OCI-LY3 (cell line): ENCODE measurements at regions not wholly inside any gene's neighbourhood (a gene's known extent, or its start where the extent isn't known, plus 50 kb on each side); places are given as distances from the start of the nearest gene placed in this dataset.

Experiments
- CTCF ChIP-seq: fragments of 200-600, 300-600 bp; sonication (generic); IDR thresholded peaks from 2 replicates; pipeline ENCODE4 v1.5.1; 2014; ENCODE audit warnings: antibody characterized with exemption, low read length, low read depth
- EZH2phosphoT487 ChIP-seq: fragments of 200-600 bp; shearing (Covaris generic); IDR thresholded peaks from 2 replicates; pipeline ENCODE4 v1.6.1; 2018; ENCODE audit warnings: antibody characterized with exemption, mixed run types, low read depth

GRCh38 chr7:46652317-46652716 lies 731.2 kb upstream of the IGFBP3 start:
- no peak for TF ChIP-seq CTCF
- no peak for TF ChIP-seq EZH2phosphoT487
